GF-D8 (cell line): ENCODE measurements at regions not wholly inside any gene's neighbourhood (a gene's known extent, or its start where the extent isn't known, plus 50 kb on each side); places are given as distances from the start of the nearest gene placed in this dataset.

ENCODE experiments used
- DNase-seq: peaks from one replicate; lab custom pipeline; 2025; lab: John Stamatoyannopoulos, UW

DNA sequence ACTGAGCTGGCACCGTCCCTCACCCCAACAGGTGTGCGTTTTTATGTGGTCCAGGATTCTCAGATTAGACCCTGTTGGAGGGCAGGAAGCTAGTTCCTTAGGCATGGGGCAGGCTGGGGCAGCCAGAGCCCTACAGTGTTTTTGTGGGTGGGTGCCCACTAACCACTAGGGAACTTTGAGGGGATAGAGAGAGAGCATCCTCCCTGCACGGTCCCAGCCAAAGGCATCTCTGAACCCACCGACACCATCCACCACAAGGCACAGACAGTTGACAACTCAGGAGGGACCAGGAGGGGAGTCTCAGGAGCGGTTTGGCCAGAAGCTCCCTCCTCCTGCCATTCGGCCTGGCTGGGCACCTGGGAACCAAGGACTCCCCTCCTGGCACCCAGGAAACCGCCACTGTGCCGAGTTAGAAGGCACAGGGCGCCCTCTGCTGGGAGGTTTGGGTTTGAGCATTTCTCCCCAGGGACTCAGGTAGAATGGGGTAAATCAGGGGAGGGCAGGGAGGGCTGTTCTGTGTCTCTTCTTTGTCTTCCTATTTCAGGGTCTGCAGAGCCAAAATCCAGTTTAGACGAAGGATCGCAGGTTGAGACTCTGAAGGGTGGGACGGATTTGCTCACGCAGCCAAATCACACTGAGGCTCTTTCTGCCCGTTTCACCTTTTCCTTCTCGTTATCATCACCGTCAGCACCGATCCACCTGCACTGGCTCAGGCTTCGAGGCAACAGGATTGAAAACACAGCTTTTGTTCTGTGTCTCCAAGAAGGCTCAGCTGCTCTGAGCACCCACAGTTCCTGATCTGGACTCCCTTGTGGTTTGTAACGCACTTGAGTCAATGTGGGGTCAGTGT lies 84.8 kb upstream of the COL13A1 start:
- DNase-seq, result no peak

DNA sequence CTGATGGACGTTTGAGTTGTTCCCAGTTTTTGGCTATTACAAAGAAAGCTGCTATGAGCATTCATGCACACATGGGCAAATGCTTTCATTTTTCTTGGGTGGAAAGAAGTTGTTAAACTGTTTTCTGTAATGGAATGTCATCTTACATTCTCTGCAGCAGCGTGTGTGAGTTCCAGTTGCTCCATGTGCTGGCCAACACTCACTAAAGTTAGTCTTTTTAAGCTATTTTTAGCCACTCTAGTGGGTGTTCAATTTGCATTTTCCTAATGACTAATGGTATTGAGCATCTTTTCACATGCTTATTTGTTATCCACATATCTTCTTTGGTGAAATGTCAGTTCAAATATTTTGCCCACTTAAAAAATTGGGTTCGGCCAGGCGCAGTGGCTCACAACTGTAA lies 82.8 kb upstream of the COL13A1 start:
- no peak for DNase-seq

- DNase-seq, result no peak
Observed at GRCh38 chr10:69721690-69722310, 79.9 kb upstream of the COL13A1 start.

- DNase-seq, result no peak
Observed at GRCh38 chr10:69723653-69724052, 78.1 kb upstream of the COL13A1 start.

DNA sequence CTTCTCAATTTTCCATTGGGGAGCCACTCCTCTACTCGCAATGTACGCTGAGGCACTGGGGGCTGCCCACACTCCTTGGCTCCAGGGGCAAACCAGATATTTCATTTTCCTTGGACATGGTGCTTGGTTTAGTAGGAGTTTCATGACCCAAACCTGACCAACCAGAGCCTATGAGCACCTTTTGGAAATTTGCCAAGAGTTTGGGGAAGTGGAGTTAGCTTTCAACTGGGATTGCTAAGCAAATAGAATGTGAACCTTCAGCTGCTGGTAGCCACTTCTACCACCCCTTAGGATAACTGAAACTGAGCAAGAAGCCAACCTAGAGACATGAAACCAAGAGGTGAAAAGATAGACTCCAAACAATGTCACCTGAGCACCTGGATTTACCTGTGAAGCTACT lies 74.9 kb upstream of the COL13A1 start:
- DNase-seq, result no peak

DNA sequence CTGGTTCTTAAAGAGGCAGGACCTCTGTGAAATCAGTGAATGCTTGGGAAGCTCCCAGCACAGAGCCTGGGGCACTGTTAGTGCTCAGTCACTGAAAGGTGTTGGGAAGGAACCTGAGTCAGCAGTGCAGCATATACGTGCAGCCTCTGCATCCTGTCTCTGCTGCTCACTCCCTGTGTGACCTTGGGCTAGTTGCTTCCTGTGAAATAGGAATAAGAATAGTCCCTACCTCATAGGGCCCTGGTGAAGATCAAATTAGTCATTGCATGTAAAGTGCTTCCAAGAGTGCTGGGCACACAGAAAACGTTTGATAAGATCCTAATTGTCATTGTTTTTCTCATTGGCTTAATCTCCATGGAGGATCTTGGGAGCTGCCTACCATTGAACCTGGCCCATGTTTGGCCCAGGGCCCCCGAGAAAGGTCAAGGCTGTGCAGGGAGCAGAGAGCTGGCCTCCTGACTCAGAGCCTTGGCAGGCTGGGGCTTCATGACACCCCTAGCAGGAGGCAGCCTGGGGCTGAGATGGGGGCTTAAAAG lies 73.3 kb upstream of the COL13A1 start:
- no peak for DNase-seq

- no peak for DNase-seq
Observed at GRCh38 chr10:69729326-69730048, 72.2 kb upstream of the COL13A1 start.

- no peak for DNase-seq
Observed at GRCh38 chr10:69730251-69731156, 71.2 kb upstream of the COL13A1 start.

DNA sequence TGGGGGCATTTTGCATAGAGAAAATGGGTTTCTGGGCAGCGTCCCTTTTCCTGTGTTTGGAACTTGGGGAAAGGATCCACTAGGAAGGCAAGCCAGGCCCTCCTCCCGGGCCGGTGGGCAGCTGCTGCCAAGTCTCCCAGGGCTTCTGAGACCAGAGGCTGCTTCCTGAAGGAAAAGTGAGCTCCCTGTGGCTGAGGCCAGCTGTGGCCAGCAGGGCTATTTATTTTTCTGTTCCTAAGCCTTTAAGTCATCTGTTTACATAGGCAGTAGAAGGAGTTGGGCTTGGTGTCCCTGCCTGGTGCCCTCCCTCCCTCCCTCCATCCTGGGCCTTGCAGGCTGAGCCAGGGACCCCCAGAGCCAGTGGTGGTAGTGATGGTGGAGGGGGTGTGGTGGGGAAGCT lies 70.5 kb upstream of the COL13A1 start:
- DNase-seq, result no peak

DNA sequence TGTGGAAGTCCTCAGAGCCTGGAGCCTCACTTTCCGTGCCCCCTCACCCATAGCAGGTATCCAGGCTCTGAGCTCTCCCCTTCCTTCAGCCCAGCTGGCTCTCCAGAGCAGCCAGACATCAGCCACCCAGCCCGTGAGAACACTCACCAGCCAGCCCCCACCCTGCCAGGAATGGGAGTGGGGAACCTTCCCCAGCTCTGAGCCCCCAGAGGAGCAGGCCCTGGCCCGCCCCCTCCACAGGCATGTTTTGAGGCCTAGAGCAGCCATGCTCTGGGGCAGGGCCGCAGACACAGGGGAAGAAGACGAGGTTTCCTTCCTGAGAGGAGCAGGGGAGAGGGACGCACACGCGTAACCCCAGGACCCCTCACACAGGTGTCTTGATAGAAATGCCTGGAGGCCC lies 70.0 kb upstream of the COL13A1 start:
- DNase-seq, result no peak

- DNase-seq, result no peak
Observed at GRCh38 chr10:69732147-69732825, 69.4 kb upstream of the COL13A1 start.

DNA sequence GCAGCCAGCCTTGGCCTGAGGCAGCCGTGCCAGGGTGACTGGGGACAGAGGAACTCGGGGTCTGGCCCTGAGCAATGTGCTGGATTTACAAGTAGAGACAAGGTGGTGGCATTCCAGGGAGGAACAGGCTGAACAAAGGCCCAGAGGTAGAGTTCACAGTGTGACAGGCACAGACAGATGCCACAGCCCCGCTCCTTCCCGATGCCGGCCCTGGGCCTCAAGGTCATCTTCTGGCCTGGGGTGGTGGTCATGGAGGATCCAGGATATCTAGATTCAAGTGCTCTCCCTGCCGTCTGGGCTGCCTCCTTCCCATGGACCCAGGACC lies 68.9 kb upstream of the COL13A1 start:
- no peak for DNase-seq

DNA sequence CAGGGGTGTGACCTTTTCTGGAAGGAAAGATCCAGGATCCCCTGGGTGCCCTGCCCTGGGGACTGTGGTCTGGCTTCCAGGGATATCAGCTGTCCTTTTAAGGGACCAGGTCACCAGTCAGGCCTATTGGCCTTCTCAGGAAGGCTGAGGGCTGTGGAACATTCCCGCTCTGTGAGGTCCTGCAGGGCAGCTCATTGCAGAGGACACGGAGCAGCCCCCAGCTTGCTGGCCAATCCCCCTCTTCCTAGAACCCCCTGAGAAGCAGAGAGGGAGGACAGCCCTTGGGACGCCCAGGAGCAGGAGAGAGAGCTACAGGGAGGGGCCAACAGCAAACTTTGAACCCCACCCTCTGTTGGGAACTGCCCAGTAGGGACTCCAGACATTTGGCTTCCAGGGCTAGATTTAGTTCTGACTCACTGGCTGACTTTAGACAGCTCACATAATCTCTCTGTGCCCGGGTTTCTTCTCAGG lies 67.9 kb upstream of the COL13A1 start:
- DNase-seq, result no peak

- DNase-seq, result no peak
Observed at GRCh38 chr10:69734416-69734796, 67.3 kb upstream of the COL13A1 start.

DNA sequence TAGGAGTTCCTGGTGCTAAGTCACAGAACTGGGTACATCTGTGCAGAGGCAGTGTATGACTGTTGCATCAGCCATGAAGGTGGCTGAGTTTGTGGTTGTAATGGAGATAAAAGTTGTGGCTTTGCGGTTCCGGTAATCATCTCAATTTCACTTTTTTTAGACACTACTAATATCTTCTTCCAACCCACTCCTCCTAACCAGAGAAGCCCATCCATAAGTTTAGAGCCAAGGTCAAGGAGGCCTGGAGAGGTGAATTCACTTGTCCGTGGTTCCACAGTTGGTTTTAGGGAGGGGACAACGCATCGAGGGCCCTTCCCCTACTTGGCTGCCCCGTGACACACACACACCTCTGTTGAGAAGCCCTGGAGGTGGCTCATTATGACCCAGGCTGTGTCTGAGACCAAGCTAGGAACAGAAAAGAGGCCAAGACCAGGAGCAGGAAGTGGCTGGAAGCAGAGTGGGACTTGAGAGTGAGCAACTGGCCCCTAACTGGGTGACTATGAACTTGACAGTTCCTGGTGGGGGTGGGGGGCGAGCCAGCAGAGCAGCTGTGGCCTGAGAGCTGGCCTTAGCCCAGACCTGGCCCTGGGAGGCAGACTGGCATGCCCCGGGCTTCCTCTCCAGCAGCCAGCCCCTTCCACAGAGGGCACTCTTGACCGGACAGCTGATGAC lies 66.8 kb upstream of the COL13A1 start:
- DNase-seq, result peak; percentile 29

GRCh38 chr10:69736886-69737641 lies 64.6 kb upstream of the COL13A1 start:
- no peak for DNase-seq

DNA sequence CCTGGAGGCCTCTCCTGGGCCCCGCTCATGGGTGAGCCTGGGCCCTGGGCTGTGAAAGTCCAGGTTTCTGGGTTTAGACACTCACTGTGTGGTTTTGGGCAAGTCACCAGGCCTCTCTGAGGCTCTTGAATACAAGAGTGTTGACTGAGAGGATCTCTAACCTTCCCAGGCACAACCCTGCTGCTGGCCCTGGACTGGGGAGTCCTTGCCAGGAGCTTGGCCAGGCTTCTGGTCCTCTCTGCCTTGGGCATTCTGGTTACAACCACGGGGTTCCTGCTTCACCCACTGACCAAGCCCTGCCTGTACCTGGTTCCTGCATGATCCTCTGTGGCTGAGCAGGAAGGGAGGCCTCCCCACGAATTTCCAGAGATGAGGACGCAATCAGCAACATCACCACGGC lies 63.6 kb upstream of the COL13A1 start:
- DNase-seq, result no peak

DNA sequence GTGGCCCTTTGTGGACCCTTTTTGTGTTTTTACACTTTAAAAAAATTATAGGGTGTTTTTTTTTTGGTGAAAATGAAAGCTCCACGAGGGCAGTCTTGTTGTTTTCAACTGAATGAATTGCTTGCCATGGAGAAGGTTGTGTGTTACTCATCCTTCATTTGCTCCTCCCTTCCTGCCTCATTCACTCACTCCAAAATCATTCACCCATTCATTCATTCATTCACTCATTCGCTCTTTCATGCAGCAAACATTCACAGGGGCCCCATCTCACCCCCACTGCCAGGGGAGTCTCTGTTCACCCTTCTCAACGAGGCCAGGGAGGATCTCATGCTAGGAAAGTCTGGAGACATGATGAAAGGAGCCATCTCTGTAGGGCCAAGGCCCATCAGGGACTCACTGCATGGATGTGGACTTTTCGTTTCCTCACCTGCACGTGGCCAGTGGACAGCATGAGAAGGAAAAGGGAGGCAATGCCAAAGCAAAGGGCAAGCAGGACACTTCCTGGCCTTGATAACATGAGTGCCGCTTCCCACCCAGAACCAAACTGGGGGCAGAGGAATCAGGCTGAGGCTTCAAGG lies 62.8 kb upstream of the COL13A1 start:
- no peak for DNase-seq

DNA sequence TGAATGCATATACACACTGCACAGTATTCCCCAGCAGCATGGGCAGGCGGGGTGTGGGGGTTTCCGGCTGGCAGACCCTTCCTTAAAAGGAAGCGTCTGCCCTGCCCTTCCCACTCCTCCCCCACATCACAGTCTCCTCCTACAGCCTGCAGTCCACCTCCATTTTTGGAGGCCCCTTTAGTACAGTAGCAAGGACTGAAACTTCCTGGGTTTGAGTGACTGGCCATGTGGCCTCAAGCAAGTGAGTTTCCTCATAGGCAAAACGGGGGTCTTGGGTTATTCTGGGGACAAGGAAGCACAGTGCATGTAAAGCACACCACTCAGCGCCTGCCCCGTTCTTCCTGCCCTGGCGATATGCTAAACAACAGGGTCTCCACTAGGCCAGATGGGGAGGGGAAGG lies 62.1 kb upstream of the COL13A1 start:
- no peak for DNase-seq

- DNase-seq, result no peak
Observed at GRCh38 chr10:69740126-69740525, 61.6 kb upstream of the COL13A1 start.
